RWPE2 (cell line): ENCODE measurements at regions not wholly inside any gene's neighbourhood (a gene's known extent, or its start where the extent isn't known, plus 50 kb on each side); places are given as distances from the start of the nearest gene placed in this dataset.

Experiments
- ATAC-seq: fragments of 200-7000 bp; cut with Tn5 transposase; 3 replicates; pipeline ENCODE4 v1.9.1; 2021; ENCODE audit warnings: low read depth
- DNase-seq: peaks from one replicate; pipeline ENCODE4 v3.0.0-alpha.2; 2020; ENCODE audit warnings: low spot score
- H3K27ac ChIP-seq: fragments of 450-650 bp; 2 replicates; pipeline ENCODE4 v1.5.1; 2017; ENCODE audit warnings: mild to moderate bottlenecking; ENCODE audit not compliant: poor library complexity, severe bottlenecking
- H3K27me3 ChIP-seq: fragments of 250-450 bp; sonication (Bioruptor Pico); 2 replicates; pipeline ENCODE4 v1.5.1; 2021; ENCODE audit warnings: mild to moderate bottlenecking, moderate library complexity; ENCODE audit not compliant: insufficient read depth, poor library complexity, severe bottlenecking
- H3K36me3 ChIP-seq: fragments of 250-450 bp; sonication (Bioruptor Pico); 2 replicates; pipeline ENCODE4 v1.5.1; 2020; ENCODE audit warnings: low read depth, mild to moderate bottlenecking, moderate library complexity
- H3K4me1 ChIP-seq: fragments of 250-450 bp; sonication (Bioruptor Pico); 2 replicates; pipeline ENCODE4 v1.5.1; 2021; ENCODE audit warnings: mild to moderate bottlenecking, moderate library complexity; ENCODE audit not compliant: insufficient read depth, poor library complexity, severe bottlenecking
- H3K4me3 ChIP-seq: fragments of 250-450 bp; sonication (Bioruptor Pico); 2 replicates; pipeline ENCODE4 v1.5.1; 2021; ENCODE audit warnings: mild to moderate bottlenecking, moderate library complexity; ENCODE audit not compliant: severe bottlenecking
- H3K9me3 ChIP-seq: fragments of 250-450 bp; sonication (Bioruptor Pico); 2 replicates; pipeline ENCODE4 v1.5.1; 2021; ENCODE audit warnings: mild to moderate bottlenecking, moderate library complexity; ENCODE audit not compliant: severe bottlenecking
- TF ChIP-seq, protein P1 (sequence below): fragments of 450-650 bp; IDR thresholded peaks from one replicate; pipeline ENCODE4 v1.5.1; 2017; ENCODE audit warnings: mild to moderate bottlenecking, moderate library complexity; ENCODE audit not compliant: poor library complexity, severe bottlenecking

DNA sequence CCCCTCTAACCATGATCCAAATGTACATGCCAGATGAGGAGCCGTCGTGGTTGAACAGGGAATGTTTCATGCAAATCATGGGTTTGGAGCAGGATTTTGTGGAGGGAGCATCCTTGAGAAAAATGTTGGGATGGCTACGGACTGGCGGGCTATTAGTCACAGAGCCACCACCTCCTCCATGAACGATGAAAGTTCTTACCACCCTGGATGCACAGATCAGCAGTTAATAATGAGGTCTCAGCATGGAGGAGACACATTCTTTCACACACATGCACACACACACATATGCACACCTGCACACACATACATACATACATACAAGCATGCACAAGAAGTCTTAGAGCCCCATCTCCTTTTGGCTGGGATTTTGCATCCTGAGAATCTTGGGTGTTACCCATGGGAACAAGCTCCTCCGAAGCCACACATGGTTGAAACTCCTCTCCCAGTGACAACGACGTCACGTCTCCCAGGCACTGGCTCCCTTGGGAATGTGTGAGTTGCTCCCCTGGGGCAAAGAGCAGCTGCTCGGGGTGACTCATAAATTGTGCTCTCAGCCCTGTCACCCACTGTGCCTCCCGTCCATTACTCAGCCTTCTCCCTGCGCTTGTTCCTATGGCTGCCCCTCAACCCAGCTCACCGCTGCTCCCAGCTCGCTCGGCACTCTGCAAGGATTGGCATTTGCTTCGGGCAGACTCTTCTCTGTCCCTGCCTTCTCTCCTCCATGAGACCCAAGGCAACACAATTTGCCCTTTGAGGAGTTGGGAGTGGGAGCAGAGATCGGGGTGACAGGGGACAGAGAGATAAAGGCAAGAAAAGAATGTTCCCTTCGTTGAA, 344.6 kb downstream of the SOX9 start:
- peak; percentile 65 for ATAC-seq
- Histone ChIP-seq H3K4me3 (peak overlapping the region; percentile 1), H3K27ac (peak overlapping the region; percentile 98), H3K9me3 (peaks cover 3% of the 10 kb centered on the region), H3K36me3 (peaks cover 6% of the 10 kb centered on the region; the same call in 1 of the 2 replicates), H3K27me3 (no peaks in the 10 kb centered on the region), H3K4me1 (peaks cover 64% of the 10 kb centered on the region)
- DNase-seq: peak; percentile 95
- TF ChIP-seq, protein P1, sequence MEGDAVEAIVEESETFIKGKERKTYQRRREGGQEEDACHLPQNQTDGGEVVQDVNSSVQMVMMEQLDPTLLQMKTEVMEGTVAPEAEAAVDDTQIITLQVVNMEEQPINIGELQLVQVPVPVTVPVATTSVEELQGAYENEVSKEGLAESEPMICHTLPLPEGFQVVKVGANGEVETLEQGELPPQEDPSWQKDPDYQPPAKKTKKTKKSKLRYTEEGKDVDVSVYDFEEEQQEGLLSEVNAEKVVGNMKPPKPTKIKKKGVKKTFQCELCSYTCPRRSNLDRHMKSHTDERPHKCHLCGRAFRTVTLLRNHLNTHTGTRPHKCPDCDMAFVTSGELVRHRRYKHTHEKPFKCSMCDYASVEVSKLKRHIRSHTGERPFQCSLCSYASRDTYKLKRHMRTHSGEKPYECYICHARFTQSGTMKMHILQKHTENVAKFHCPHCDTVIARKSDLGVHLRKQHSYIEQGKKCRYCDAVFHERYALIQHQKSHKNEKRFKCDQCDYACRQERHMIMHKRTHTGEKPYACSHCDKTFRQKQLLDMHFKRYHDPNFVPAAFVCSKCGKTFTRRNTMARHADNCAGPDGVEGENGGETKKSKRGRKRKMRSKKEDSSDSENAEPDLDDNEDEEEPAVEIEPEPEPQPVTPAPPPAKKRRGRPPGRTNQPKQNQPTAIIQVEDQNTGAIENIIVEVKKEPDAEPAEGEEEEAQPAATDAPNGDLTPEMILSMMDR: no peak

DNA sequence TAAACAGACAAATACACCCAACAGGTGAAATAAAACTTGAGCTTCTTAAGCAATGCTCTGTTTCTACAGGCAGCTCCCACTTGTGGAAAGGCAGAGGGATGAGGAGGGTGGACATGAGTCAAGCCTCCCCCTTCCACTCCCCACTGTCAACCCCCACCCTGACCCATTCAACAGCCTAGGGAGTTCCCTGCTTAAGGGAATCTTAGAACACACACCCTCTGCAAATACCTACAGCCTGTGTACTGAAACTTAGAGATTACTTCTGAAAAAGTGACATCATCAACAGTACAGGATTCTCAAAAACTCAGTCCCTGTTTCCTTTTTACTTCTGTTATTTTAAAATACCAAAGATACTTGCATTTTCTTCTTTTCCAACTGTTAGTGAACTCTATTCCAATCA, 345.4 kb downstream of the SOX9 start:
- Histone ChIP-seq H3K4me1 (peaks cover 67% of the 10 kb centered on the region), H3K27ac (peak overlapping the region; percentile 98), H3K9me3 (peaks cover 3% of the 10 kb centered on the region), H3K36me3 (peaks cover 6% of the 10 kb centered on the region; the same call in 1 of the 2 replicates), H3K4me3 (no peak overlapping the region), H3K27me3 (no peaks in the 10 kb centered on the region)
- DNase-seq (peak; percentile 90), ATAC-seq (peak; percentile 71)
- TF ChIP-seq, protein P1: no peak

DNA sequence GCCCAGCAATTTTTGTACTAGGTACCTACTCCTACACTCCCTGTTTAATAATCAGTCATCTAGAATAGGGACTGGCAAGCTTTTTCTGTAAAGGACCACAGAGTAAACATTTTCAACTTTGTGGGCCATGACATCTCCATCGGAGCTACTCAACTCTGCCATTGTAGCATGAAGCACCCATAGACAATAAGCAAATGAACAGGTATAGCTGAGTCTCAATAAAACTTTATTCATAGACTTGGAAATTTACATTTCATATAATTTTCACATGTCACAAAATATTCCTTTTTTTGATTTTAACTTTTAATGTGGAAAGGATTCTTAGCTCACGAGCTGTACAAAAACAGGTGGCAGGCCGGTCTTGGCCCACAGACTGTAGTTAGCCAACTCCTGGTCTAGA, 345.8 kb downstream of the SOX9 start:
- Histone ChIP-seq H3K27ac (peak overlapping the region; percentile 98), H3K27me3 (no peaks in the 10 kb centered on the region), H3K4me1 (peaks cover 67% of the 10 kb centered on the region), H3K36me3 (peaks cover 6% of the 10 kb centered on the region; the same call in 1 of the 2 replicates), H3K9me3 (peaks cover 3% of the 10 kb centered on the region), H3K4me3 (no peak overlapping the region)
- no peak for ATAC-seq
- TF ChIP-seq, protein P1: no peak
- DNase-seq: no peak

DNA sequence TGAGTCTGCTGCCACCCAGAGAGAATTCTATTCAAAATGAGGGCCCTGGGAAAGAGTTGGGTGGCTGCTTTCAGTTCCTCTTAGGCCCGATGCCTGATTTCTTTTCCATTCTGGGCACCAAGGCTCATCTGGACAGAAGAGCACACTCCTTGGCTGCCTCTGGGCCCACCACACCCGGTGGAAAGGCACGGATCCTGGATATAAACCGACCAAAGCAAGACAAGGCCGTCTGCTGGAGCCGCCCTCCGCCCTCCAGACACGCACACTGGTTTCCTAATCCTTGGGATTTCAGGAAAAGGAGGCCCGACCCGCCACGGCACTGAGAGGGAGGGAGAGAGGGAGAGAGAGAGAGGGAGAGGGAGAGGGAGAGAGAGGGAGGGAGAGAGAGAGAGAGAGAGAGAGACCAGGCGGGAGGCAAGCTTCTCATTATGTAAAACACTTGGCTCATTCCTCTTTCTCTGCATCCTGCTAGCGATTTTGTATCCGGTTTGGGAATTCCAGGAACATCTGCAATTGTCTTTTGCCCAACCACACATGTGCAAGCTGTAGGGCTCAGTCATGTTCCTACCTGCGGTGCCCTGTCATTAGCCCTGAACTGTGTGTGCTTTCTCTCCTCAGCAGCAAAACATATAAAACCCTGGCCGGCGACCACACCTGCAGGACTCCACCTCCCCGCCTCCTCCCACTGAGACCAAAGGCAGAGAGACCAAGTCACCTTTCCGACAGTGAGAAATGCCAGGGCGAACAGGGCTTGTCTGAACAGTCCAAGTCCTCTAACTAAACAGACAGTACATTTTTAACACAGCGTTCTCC, 347.2 kb downstream of the SOX9 start:
- Histone ChIP-seq H3K27me3 (no peaks in the 10 kb centered on the region), H3K4me3 (no peak overlapping the region), H3K4me1 (peaks cover 59% of the 10 kb centered on the region), H3K36me3 (peaks cover 6% of the 10 kb centered on the region; the same call in 1 of the 2 replicates), H3K9me3 (peaks cover 3% of the 10 kb centered on the region), H3K27ac (peak overlapping the region; percentile 98)
- TF ChIP-seq, protein P1: no peak
- peak; percentile 72 for ATAC-seq
- peak; percentile 95 for DNase-seq
